GM23338 (cell line): ENCODE measurements at regions not wholly inside any gene's neighbourhood (a gene's known extent, or its start where the extent isn't known, plus 50 kb on each side); places are given as distances from the start of the nearest gene placed in this dataset.

ENCODE experiments used
- ATAC-seq: fragments of 200-7000 bp; cut with Tn5 transposase; 3 replicates; pipeline ENCODE4 v1.9.1; 2020
- DNase-seq: peaks from one replicate; pipeline ENCODE4 v3.0.0-alpha.2; 2015; ENCODE audit warnings: low spot score
- H2AFZ ChIP-seq: fragments of 200-600 bp; sonication (generic); 2 replicates; pipeline ENCODE4 v1.8.0; 2016; ENCODE audit warnings: antibody characterized with exemption, mild to moderate bottlenecking, moderate library complexity
- H3F3A ChIP-seq: fragments of 200-600 bp; sonication (generic); replicated peaks from 2 replicates; pipeline ENCODE4 v1.8.0; 2017; ENCODE audit warnings: antibody characterized with exemption, mixed run types, low read depth
- H3K27ac ChIP-seq: fragments of 200-600 bp; sonication (generic); 2 replicates; pipeline ENCODE4 v1.6.1; 2016; ENCODE audit warnings: low read depth
- H3K27me3 ChIP-seq: fragments of 200-600 bp; sonication (generic); 2 replicates; pipeline ENCODE4 v1.8.0; 2016; ENCODE audit warnings: mild to moderate bottlenecking, mixed run types, moderate library complexity; ENCODE audit not compliant: insufficient read depth
- H3K36me3 ChIP-seq: fragments of 200-600 bp; sonication (generic); 2 replicates; pipeline ENCODE4 v1.8.0; 2016; ENCODE audit warnings: mild to moderate bottlenecking; ENCODE audit not compliant: insufficient read depth
- H3K4me1 ChIP-seq: fragments of 200-600 bp; sonication (generic); 2 replicates; pipeline ENCODE4 v1.8.0; 2016; ENCODE audit warnings: mild to moderate bottlenecking, moderate library complexity; ENCODE audit not compliant: insufficient read depth
- H3K4me2 ChIP-seq: fragments of 200-600 bp; sonication (generic); 2 replicates; pipeline ENCODE4 v1.7.1; 2017; ENCODE audit warnings: mixed run types
- H3K4me3 ChIP-seq: fragments of 200-600 bp; sonication (generic); 2 replicates; pipeline ENCODE4 v1.6.1; 2016; ENCODE audit warnings: mixed run types
- H3K79me2 ChIP-seq: fragments of 200-600 bp; sonication (generic); replicated peaks from 2 replicates; pipeline ENCODE4 v1.8.0; 2017; ENCODE audit warnings: mild to moderate bottlenecking; ENCODE audit not compliant: insufficient read depth
- H3K9me2 ChIP-seq: fragments of 200-600 bp; sonication (generic); 2 replicates; pipeline ENCODE4 v1.8.0; 2017; ENCODE audit not compliant: insufficient read depth
- H4K20me1 ChIP-seq: fragments of 200-600 bp; sonication (generic); replicated peaks from 2 replicates; pipeline ENCODE4 v1.8.0; 2017; ENCODE audit warnings: mild to moderate bottlenecking; ENCODE audit not compliant: insufficient read depth
- H3K27ac Mint-ChIP-seq: 2 replicates; pipeline ENCODE4 v1.8.0; 2020; ENCODE audit warnings: inconsistent platforms, mild to moderate bottlenecking, moderate library complexity, mixed read lengths
- H3K27me3 Mint-ChIP-seq: 3 replicates; pipeline ENCODE4 v1.8.0; 2022; ENCODE audit warnings: low read depth, mild to moderate bottlenecking, moderate library complexity, mixed read lengths, inconsistent platforms; ENCODE audit not compliant: insufficient read depth, poor library complexity
- H3K36me3 Mint-ChIP-seq: 3 replicates; pipeline ENCODE4 v1.8.0; 2021; ENCODE audit warnings: low read depth, mild to moderate bottlenecking, inconsistent platforms, moderate library complexity, mixed read lengths
- H3K4me1 Mint-ChIP-seq: 3 replicates; pipeline ENCODE4 v1.8.0; 2020; ENCODE audit warnings: mild to moderate bottlenecking, inconsistent platforms, mixed read lengths
- H3K4me3 Mint-ChIP-seq: 3 replicates; pipeline ENCODE4 v1.8.0; 2021; ENCODE audit warnings: moderate library complexity, mild to moderate bottlenecking, inconsistent platforms, mixed read lengths
- H3K9me3 Mint-ChIP-seq: 3 replicates; pipeline ENCODE4 v1.8.0; 2020; ENCODE audit warnings: moderate library complexity, mild to moderate bottlenecking, inconsistent platforms, mixed read lengths
- CREB1 ChIP-seq: fragments of 250-450 bp; sonication (Bioruptor Pico); IDR thresholded peaks from 2 replicates; pipeline ENCODE4 v1.5.0; 2020; ENCODE audit warnings: low read depth, mild to moderate bottlenecking, moderate library complexity
- EZH2 ChIP-seq: fragments of 200-600 bp; sonication (generic); IDR thresholded peaks from one replicate; pipeline ENCODE4 v1.8.0; 2017; ENCODE audit warnings: antibody characterized with exemption, mild to moderate bottlenecking, low read depth; ENCODE audit not compliant: unreplicated experiment
- JUNB ChIP-seq: IDR thresholded peaks from one replicate; pipeline ENCODE4 v1.6.1; 2016; ENCODE audit warnings: antibody characterized with exemption; ENCODE audit not compliant: unreplicated experiment
- POLR2AphosphoS5 ChIP-seq: IDR thresholded peaks from 2 replicates; pipeline ENCODE4 v1.6.1; 2016; ENCODE audit warnings: antibody characterized with exemption, low read depth
- STAT1 ChIP-seq: IDR thresholded peaks from one replicate; pipeline ENCODE4 v1.6.1; 2016; ENCODE audit warnings: antibody characterized with exemption; ENCODE audit not compliant: unreplicated experiment
- ZNF114 ChIP-seq: fragments of 250-450 bp; sonication (Bioruptor Pico); IDR thresholded peaks from 2 replicates; pipeline ENCODE4 v1.5.0; 2020; ENCODE audit warnings: mild to moderate bottlenecking, moderate library complexity
- ZNF331 ChIP-seq: fragments of 250-450 bp; sonication (Bioruptor Pico); IDR thresholded peaks from 2 replicates; pipeline ENCODE4 v1.5.0; 2020; ENCODE audit warnings: low read depth, mild to moderate bottlenecking, moderate library complexity
- TF ChIP-seq, protein P1 (sequence below): IDR thresholded peaks from one replicate; pipeline ENCODE4 v1.6.1; 2018; ENCODE audit warnings: antibody characterized with exemption; ENCODE audit not compliant: unreplicated experiment
- TF ChIP-seq, protein P2 (sequence below): IDR thresholded peaks from 2 replicates; pipeline ENCODE4 v1.6.1; 2016; ENCODE audit warnings: antibody characterized with exemption

DNA sequence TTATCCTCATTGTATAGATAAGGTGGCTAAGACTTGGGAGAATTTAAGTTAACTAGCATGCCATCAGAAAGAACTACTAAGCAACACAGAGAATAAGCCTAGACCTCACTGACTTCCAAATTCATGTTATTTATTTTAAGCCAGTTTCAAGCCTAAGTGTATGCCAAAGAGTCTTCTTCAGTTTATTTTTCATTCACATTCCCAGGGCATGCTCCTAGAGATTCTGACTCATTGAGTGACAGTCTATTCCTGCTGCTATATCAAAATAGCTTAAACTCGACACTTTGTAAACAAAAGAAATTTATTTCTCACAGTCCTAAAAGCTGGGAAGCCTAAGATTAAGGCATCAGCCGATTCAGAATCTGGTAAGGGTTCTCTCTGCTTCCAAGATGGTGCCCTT, 467.1 kb downstream of the MBD2 start (continued):
- no peak for TF ChIP-seq JUNB
- no peak for TF ChIP-seq POLR2AphosphoS5

DNA sequence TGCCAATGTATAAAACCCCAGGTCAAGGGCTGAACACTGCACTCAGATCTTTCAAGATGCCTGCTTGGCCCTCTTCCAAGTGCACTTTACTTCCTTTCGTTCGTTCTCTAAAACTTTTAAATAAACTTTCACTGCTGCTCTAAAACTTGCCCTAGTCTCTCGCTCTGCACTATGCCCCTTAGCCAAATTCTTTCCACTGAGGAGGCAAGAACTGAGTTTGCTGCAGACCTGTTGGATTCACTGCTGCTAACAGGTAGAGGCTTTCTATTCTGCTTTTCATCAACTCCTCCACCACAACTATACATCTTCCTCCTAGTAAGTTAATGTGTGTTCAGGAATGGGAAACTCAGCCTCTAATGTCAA, 467.9 kb downstream of the MBD2 start:
- Histone ChIP-seq H4K20me1 (no peaks in the 10 kb centered on the region), H2AFZ (no peak overlapping the region), H3K27me3 (no peaks in the 10 kb centered on the region), H3F3A (no peaks in the 10 kb centered on the region), H3K4me1 (no peaks in the 10 kb centered on the region), H3K9me2 (no peaks in the 10 kb centered on the region; the same call in 1 of the 2 replicates), H3K36me3 (no peaks in the 10 kb centered on the region), H3K4me3 (no peak overlapping the region), H3K4me2 (no peak overlapping the region), H3K27ac (no peak overlapping the region), H3K79me2 (no peaks in the 10 kb centered on the region)
- DNase-seq (no peak), ATAC-seq (no peak)
- no peak overlapping the region for H3K4me3 Mint-ChIP-seq
- H3K27me3 Mint-ChIP-seq: no peaks in the 10 kb centered on the region
- peaks cover 2% of the 10 kb centered on the region; the same call in 1 of the 3 replicates for H3K4me1 Mint-ChIP-seq
- H3K36me3 Mint-ChIP-seq: no peaks in the 10 kb centered on the region
- no peak overlapping the region for H3K27ac Mint-ChIP-seq
- peaks cover 1% of the 10 kb centered on the region; the same call in 1 of the 3 replicates for H3K9me3 Mint-ChIP-seq
- TF ChIP-seq JUNB (no peak), ZNF114 (CRISPR knock-in tag) (no peak)
- TF ChIP-seq, protein P1, sequence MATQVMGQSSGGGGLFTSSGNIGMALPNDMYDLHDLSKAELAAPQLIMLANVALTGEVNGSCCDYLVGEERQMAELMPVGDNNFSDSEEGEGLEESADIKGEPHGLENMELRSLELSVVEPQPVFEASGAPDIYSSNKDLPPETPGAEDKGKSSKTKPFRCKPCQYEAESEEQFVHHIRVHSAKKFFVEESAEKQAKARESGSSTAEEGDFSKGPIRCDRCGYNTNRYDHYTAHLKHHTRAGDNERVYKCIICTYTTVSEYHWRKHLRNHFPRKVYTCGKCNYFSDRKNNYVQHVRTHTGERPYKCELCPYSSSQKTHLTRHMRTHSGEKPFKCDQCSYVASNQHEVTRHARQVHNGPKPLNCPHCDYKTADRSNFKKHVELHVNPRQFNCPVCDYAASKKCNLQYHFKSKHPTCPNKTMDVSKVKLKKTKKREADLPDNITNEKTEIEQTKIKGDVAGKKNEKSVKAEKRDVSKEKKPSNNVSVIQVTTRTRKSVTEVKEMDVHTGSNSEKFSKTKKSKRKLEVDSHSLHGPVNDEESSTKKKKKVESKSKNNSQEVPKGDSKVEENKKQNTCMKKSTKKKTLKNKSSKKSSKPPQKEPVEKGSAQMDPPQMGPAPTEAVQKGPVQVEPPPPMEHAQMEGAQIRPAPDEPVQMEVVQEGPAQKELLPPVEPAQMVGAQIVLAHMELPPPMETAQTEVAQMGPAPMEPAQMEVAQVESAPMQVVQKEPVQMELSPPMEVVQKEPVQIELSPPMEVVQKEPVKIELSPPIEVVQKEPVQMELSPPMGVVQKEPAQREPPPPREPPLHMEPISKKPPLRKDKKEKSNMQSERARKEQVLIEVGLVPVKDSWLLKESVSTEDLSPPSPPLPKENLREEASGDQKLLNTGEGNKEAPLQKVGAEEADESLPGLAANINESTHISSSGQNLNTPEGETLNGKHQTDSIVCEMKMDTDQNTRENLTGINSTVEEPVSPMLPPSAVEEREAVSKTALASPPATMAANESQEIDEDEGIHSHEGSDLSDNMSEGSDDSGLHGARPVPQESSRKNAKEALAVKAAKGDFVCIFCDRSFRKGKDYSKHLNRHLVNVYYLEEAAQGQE: no peak

DNA sequence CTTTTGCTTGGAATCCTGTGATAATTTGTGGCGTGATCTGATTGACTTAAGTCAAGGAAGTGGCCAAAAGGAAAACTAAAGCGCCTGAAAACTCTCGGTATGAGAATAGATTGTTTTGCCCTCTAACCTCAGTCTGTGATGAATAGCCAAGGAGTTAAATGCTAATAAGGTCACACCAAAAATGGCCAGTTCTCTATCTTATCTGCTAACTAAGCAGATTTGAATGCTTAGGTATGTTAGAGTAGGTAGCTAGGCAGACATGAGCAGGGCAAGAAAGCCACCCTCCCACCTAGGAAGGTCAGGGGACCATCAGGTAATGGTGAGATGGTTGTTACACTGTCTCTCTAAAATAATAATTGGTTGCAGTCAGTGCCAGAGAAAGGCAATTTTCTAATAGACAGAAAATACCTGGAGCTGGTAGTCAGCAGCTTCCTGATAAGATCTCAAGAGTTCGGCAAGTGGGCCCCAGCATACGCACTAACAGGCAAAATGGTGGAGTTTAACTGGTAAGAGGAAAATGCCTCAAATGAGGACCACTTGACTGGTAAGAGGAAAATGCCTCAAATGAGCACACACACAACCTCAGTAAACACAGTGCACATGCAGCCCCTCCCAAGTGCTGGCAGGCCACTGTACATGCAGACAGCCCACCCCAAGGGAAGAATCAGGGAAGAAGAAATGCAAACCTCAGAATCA, 468.4 kb downstream of the MBD2 start:
- no peak overlapping the region for H3K27ac ChIP-seq
- Mint-ChIP-seq H3K9me3 (no peaks in the 10 kb centered on the region; the same call in 2 of the 3 replicates), H3K4me1 (peaks cover 2% of the 10 kb centered on the region; the same call in 1 of the 3 replicates), H3K27ac (no peak overlapping the region), H3K4me3 (no peak overlapping the region), H3K36me3 (no peaks in the 10 kb centered on the region), H3K27me3 (no peaks in the 10 kb centered on the region)
- H3K27me3 ChIP-seq: no peaks in the 10 kb centered on the region
- no peaks in the 10 kb centered on the region for H4K20me1 ChIP-seq
- H3K4me3 ChIP-seq: no peak overlapping the region
- H3K4me2 ChIP-seq: no peak overlapping the region
- no peaks in the 10 kb centered on the region for H3K36me3 ChIP-seq
- H3K4me1 ChIP-seq: no peaks in the 10 kb centered on the region
- H2AFZ ChIP-seq: no peak overlapping the region
- H3F3A ChIP-seq: no peaks in the 10 kb centered on the region
- TF ChIP-seq ZNF114 (CRISPR knock-in tag): no peak
- TF ChIP-seq JUNB: no peak
- DNase-seq (no peak), ATAC-seq (no peak)
- no peaks in the 10 kb centered on the region for H3K79me2 ChIP-seq
- no peaks in the 10 kb centered on the region for H3K9me2 ChIP-seq

DNA sequence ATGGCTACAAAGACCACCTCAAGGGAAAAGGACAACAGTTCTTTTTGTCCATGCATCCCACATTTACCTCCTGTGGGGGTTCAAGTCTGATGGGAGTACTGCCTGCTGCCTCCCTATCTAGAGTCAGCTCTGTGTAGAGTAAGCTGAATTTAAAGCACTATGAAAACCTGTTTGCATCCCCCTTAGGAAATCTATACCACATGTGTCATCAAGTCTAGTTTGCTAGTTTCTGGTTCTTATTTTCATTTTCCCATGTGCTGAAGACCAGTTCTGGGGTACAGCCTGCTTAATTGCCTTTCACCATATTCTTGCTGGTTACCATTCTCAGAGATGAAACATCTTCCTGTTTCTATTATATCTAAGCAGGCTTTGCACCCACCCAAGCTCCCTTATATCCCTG, 470.3 kb downstream of the MBD2 start:
- Mint-ChIP-seq H3K4me3 (no peak overlapping the region), H3K4me1 (peaks cover 2% of the 10 kb centered on the region; the same call in 2 of the 3 replicates), H3K27ac (no peak overlapping the region)
- TF ChIP-seq JUNB: no peak
- TF ChIP-seq EZH2: no peak
- no peak for TF ChIP-seq POLR2AphosphoS5
- TF ChIP-seq, protein P1: no peak
- no peak for TF ChIP-seq CREB1 (CRISPR knock-in tag)
- no peak for TF ChIP-seq ZNF331 (CRISPR knock-in tag)
- TF ChIP-seq ZNF114 (CRISPR knock-in tag): no peak
- TF ChIP-seq, protein P2, sequence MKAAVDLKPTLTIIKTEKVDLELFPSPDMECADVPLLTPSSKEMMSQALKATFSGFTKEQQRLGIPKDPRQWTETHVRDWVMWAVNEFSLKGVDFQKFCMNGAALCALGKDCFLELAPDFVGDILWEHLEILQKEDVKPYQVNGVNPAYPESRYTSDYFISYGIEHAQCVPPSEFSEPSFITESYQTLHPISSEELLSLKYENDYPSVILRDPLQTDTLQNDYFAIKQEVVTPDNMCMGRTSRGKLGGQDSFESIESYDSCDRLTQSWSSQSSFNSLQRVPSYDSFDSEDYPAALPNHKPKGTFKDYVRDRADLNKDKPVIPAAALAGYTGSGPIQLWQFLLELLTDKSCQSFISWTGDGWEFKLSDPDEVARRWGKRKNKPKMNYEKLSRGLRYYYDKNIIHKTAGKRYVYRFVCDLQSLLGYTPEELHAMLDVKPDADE: no peak
- TF ChIP-seq STAT1: no peak

More for the DNA sequence above, 470.3 kb downstream of the MBD2 start:
- Histone ChIP-seq H3F3A (no peaks in the 10 kb centered on the region), H3K4me2 (no peak overlapping the region), H3K36me3 (no peaks in the 10 kb centered on the region), H4K20me1 (no peaks in the 10 kb centered on the region), H3K79me2 (no peaks in the 10 kb centered on the region), H3K4me3 (no peak overlapping the region), H3K4me1 (0 out of 2 replicates have a peak, but pooled peaks cover under 1% of the 10 kb centered on the region), H3K27me3 (no peaks in the 10 kb centered on the region), H2AFZ (no peak overlapping the region), H3K27ac (no peak overlapping the region), H3K9me2 (no peaks in the 10 kb centered on the region)
- H3K36me3 Mint-ChIP-seq: no peaks in the 10 kb centered on the region
- DNase-seq (no peak), ATAC-seq (no peak)
- H3K27me3 Mint-ChIP-seq: no peaks in the 10 kb centered on the region
- no peaks in the 10 kb centered on the region; the same call in 2 of the 3 replicates for H3K9me3 Mint-ChIP-seq
